SK-N-SH (cell line): ENCODE measurements at regions not wholly inside any gene's neighbourhood (a gene's known extent, or its start where the extent isn't known, plus 50 kb on each side); places are given as distances from the start of the nearest gene placed in this dataset.

Experiments
- CTCF ChIP-seq: fragments of 200-600 bp; sonication (generic); IDR thresholded peaks from 2 replicates; pipeline ENCODE4 v1.6.1; 2017; ENCODE audit warnings: antibody characterized with exemption, mild to moderate bottlenecking, moderate library complexity
- ELF1 ChIP-seq: IDR thresholded peaks from 2 replicates; pipeline ENCODE4 v1.4.0; 2012
- FOXM1 ChIP-seq: IDR thresholded peaks from 2 replicates; pipeline ENCODE4 v1.4.0; 2012; ENCODE audit warnings: low read depth, mild to moderate bottlenecking
- GATA2 ChIP-seq: sonication (generic); formaldehyde crosslinking; IDR thresholded peaks from 2 replicates; pipeline ENCODE4 v1.5.0; 2020; ENCODE audit warnings: mild to moderate bottlenecking, missing genetic modification reagents
- JUND ChIP-seq: IDR thresholded peaks from 2 replicates; pipeline ENCODE4 v1.4.0; 2012
- POLR2AphosphoS5 ChIP-seq: IDR thresholded peaks from 2 replicates; pipeline ENCODE4 v1.6.1; 2012; ENCODE audit warnings: low read depth, low read length
- RXRA ChIP-seq: IDR thresholded peaks from 2 replicates; pipeline ENCODE4 v1.4.0; 2012; ENCODE audit warnings: low read depth, mild to moderate bottlenecking, borderline replicate concordance
- TAF1 ChIP-seq: IDR thresholded peaks from 2 replicates; pipeline ENCODE4 v1.6.1; 2012; ENCODE audit warnings: low read depth, mild to moderate bottlenecking, low read length, moderate library complexity, borderline replicate concordance
- TF ChIP-seq, protein P1 (sequence below): IDR thresholded peaks from 2 replicates; pipeline ENCODE4 v1.6.1; 2012; ENCODE audit warnings: mild to moderate bottlenecking, low read depth, low read length, moderate library complexity
- TF ChIP-seq, protein P2 (sequence below): IDR thresholded peaks from 2 replicates; pipeline ENCODE4 v1.4.0; 2012; ENCODE audit warnings: low read depth

DNA sequence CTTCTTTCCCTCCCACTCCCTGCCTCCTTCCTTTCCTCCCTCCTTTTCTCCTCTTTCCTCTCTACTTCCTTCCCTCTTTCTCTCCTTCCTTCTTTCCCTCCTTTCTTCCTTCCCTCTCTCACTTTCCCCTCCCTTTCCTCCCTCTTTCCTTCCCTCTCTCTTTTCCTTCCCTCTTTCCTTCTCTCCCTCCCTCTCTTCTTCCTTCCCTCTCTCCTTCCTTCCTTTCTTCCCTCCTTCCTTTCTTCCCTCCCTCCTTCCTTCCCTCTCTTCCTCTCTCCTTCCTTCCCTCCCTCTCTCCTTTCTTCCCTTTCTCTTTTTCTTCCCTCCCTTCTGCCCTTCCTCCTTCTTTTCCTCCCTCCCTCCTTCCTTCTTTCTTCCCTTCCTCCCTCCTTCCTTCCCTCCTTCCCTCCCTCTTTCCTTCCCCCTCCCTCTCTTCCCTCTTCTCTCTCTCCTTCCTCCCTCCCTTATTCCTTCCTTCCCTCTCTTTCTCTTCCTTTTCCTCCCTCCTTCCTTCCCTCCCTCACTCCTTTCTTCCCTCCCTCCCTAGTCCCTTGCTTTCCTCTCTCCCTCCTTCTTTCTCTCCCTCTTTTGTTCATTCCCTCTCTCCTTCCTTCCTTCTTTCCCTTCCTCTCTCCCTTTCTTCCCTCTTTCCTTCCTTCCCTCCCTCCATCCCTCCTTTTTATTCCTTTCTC lies 443.9 kb downstream of the ZNF536 start:
- TF ChIP-seq CTCF (no peak), RXRA (no peak), POLR2AphosphoS5 (no peak), FOXM1 (no peak), JUND (no peak), TAF1 (no peak), ELF1 (no peak), GATA2 (CRISPR knock-in tag) (no peak)
- TF ChIP-seq, protein P1, sequence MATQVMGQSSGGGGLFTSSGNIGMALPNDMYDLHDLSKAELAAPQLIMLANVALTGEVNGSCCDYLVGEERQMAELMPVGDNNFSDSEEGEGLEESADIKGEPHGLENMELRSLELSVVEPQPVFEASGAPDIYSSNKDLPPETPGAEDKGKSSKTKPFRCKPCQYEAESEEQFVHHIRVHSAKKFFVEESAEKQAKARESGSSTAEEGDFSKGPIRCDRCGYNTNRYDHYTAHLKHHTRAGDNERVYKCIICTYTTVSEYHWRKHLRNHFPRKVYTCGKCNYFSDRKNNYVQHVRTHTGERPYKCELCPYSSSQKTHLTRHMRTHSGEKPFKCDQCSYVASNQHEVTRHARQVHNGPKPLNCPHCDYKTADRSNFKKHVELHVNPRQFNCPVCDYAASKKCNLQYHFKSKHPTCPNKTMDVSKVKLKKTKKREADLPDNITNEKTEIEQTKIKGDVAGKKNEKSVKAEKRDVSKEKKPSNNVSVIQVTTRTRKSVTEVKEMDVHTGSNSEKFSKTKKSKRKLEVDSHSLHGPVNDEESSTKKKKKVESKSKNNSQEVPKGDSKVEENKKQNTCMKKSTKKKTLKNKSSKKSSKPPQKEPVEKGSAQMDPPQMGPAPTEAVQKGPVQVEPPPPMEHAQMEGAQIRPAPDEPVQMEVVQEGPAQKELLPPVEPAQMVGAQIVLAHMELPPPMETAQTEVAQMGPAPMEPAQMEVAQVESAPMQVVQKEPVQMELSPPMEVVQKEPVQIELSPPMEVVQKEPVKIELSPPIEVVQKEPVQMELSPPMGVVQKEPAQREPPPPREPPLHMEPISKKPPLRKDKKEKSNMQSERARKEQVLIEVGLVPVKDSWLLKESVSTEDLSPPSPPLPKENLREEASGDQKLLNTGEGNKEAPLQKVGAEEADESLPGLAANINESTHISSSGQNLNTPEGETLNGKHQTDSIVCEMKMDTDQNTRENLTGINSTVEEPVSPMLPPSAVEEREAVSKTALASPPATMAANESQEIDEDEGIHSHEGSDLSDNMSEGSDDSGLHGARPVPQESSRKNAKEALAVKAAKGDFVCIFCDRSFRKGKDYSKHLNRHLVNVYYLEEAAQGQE, result no peak
- TF ChIP-seq, protein P2, sequence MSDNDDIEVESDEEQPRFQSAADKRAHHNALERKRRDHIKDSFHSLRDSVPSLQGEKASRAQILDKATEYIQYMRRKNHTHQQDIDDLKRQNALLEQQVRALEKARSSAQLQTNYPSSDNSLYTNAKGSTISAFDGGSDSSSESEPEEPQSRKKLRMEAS, result no peak
